GM18861 (cell line): ENCODE measurements at regions not wholly inside any gene's neighbourhood (a gene's known extent, or its start where the extent isn't known, plus 50 kb on each side); places are given as distances from the start of the nearest gene placed in this dataset.

Source experiments
- ATAC-seq: cut with Tn5 transposase; IDR thresholded peaks from one replicate; pipeline ENCODE4 v1.9.1; 2021; ENCODE audit not compliant: unreplicated experiment

GRCh38 chr22:47449508-47450270, 687.2 kb downstream of the TBC1D22A start:
- ATAC-seq, result no peak

DNA sequence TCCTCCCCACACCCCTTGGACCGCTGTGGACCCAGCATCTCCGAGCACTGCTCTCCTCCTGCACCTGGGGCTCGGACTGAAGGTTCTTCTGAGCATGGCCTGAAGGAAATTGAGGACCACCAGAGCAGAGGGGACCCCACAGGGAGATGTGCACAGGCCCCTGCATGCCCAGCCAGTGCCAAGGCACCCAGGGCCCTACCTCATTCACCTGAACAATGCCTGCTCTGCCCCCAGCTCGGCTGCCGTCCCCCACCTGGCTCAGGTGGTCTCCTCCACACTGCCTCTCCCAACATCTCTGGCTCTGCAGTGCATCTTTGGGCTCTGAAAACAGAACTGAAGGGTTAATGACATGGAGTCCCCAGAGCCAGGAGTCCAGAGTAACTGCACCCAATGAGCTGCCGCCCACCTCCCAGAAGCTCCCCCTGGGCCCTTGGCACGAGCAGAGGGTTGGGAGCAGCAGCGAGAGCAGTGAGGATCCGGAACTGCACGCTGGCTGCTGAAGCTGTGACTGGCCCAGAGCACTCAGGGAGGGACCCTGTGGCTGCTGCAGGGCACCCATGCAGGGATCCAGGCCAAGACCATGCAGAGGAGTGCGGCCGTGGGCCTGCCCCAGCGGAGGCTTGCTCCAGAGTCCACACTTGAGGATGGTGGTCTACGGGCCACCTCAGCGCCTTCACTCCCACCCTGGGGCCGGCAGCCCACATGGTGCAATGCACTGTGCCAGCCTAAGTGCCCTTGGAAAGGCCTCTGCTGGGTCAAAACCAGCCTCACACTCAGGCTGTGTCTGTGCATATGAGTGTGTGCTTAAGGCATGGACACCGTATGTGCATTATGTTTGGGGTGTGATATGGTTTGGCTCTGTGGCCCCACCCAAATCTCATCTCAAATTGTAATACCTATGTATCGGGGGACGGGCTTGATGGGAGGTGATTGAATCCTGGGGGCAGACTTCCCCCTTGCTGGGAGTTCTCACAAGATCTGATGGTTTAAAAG, 686.1 kb downstream of the TBC1D22A start:
- ATAC-seq, result no peak

- ATAC-seq, result no peak
Observed at GRCh38 chr22:47446821-47447810, 684.7 kb downstream of the TBC1D22A start.

DNA sequence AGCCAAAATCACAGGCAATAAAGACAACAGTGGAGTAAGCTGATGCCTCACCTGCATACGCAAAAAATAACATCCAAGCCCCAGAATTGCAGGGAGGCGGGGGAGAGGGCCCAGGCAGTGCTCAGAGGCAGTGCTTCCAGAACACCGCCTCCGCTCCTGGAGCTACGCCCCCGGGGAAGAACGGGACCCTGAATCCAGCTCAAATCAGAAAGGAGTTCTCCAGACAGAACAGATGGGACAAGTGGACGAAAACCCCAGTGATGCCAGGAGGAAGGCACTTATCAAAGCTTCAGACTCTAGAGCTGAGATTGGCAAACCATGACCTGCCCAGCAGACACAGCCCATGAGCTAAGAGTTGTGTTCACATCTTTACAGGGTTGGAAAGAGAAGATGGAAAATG, 683.9 kb downstream of the TBC1D22A start:
- ATAC-seq, result no peak

DNA sequence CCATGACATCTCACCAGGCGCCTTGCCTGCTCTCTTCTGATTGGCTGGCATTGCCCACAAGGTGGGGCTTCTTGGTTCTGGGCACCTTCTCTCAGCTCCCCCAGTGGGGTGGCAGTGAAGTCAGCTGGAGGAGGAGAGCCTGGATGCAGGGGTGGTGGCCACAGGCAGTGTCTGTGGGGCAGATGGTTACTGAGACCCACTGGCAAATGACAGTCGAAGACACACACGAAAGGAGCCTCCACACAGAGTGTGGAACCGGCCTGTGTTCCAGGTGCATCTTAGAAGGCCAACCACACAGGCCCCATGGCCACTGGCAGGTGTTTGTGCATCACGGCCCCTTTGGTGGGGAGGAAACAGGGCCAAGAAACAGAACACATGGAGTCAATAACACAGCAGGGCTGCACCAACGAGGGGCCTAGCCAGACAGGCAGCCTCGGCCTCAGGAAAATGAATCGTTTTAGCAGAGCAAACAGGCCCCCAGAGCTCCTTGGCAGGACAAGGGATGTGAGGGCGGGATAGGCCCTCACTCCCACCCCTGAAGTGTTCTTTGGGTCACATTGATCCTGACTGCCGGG, 683.4 kb downstream of the TBC1D22A start:
- no peak for ATAC-seq

- no peak for ATAC-seq
Observed at GRCh38 chr22:47445212-47445611, 682.8 kb downstream of the TBC1D22A start.

DNA sequence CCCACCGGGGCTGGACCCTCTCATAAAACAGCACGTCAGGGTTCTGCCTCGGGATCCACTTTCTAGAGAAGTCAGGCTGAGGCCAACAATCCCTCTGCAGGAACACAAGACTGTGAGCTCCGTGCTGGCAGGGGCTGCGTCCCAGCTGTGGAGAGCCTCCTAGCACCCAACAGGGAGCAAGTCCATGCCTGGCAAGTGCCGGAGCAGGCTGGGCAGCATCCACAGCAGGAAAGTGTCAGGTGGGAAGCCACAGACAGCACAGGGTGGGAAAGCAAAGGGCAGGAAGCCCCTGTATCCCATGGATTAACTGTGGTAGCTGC, 682.3 kb downstream of the TBC1D22A start:
- ATAC-seq, result no peak

DNA sequence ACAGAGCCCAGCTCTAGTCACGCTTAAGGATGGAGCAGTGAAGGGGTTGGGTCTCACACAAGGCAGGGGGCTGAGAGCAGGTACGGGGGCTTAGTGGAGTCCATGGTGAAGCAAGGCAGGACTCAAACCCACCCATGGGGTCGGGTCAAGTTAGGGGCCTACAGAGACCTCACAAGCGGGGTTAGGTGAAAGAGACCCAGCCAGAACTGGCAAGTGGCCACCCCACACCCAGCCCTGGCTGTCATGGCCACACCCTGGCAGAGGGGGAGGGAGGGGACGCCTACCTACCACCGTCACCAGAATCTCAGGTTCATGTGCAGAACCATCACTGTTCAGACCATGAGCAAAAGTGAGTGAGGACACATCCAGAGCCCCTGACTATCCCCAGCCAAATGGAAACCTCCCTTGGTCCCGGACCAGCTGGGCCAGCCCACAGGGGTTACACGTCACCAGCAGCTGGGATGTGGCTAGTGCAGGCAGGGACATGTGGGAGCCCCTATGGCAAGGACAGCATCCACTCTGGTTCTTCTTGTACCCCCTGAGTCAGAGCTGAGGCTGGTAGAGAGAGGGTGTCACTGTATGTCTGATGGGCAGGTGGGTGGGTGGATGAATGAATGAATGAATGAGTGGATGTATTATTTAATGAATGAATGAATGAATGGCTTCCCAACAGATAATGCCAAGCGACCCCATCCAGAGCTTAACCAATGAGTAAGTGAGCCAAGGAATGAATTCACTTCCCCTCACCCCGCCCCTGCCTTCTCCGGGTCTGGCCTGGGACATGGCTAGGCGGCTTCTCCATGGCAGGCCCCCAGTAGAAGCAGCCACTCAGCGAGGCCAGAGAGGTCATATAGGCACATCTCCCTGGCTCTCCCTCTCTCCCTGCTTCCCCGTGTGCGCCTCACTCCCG, 681.6 kb downstream of the TBC1D22A start:
- no peak for ATAC-seq

GRCh38 chr22:47442821-47443220, 680.4 kb downstream of the TBC1D22A start:
- ATAC-seq, result no peak

DNA sequence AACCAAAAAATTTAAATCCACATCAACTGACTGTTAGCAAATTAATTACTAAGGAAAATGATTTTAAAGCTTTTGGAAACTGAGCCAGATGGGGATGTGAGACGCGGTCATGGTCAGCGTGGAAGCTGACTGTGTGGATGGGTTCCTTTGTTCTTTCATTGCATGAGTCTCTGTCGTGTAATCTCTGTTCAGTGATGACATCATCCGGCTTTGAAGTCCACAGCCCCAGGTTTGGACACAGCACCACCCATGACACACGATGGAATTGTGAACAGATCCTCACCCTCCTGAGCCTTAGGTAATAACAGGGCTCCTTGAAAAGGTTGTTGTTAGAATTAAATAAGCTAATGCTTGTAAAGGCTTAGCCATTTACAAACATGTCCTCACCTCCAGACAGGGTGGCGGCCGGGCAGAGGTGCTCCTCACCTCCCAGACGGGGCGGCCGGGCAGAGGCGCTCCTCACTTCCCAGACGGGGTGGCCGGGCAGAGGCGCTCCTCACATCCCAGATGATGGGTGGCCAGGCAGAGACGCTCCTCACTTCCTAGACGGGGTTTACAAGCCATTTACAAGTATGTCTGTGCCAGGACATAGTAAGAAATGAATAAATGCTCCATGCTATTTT, 677.3 kb downstream of the TBC1D22A start:
- ATAC-seq, result no peak

DNA sequence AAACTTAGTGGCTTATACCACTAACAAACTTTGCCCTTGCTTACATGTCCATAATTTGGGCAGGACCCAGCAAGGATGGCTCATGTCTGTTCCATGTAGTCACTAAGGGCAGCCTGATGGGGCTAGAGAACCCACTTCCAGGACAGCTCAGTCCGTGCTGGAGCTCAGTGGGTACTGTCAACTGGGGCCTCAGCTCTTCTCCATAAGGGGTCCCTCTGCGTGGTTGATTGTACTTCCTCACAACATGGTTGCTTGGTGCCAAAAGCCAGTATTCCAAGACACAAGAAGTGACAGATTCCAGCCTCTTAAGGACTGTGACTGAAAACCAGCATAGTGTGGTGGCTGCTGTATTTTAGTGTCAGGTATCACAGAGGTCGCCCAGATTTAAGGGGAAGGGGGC, 675.2 kb downstream of the TBC1D22A start:
- ATAC-seq, result no peak

- ATAC-seq, result no peak
Observed at GRCh38 chr22:47437110-47437509, 674.7 kb downstream of the TBC1D22A start.

- ATAC-seq, result no peak
Observed at GRCh38 chr22:47435826-47436225, 673.4 kb downstream of the TBC1D22A start.

DNA sequence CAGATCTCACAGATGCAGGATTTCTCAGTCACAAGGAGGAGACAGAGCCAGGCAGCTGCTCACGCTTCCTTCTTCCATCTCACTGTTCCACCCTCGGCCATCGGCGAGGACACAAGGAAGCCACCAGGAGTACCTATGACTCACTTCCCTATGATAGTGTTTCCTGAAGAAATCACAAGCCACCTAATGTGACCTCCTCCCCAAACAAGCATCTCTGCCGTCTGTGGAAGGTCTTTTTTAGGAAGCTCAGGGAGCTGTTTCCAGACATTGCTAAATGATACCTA, 672.7 kb downstream of the TBC1D22A start:
- ATAC-seq, result no peak

DNA sequence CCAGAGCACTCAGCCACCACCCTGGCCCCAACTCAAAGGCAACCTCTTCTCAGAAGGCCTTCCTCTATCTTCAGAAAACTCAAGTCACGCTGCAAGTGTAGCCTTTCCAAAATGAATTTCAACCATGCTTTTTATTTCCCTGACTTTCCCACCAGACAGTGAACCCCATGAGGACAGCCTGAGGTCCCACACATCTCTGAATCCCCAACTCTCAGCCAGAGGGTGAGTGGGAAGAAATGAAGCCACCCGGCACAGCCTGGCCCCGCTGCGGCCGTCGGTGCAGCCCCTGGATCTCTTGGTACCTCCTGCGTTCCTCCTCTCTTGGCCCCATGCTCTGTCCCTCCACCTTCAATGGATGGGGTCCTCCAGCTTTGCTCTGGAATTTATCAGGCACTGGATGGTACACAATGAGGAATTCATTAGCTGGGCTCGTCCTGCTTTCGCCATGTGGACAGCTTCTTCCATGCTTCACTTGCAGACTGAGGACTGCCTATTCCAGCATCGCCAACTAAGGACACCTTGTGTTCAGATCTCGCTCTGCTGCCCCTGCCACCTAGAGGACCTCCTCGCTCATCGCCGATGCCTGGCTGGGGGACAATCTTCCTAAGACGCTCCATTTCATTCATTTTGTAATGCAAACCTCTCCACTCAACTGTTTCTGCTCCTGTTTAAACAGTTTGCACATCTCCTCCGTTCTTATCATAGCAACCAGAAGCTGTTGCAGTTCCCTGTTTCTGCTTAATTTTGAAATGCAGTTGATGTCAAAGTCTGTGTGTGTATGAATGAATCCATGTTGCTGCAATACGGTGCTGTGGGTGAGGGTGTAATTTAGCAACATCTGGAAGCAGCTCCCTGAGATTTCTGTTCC, 672.1 kb downstream of the TBC1D22A start:
- ATAC-seq, result no peak

DNA sequence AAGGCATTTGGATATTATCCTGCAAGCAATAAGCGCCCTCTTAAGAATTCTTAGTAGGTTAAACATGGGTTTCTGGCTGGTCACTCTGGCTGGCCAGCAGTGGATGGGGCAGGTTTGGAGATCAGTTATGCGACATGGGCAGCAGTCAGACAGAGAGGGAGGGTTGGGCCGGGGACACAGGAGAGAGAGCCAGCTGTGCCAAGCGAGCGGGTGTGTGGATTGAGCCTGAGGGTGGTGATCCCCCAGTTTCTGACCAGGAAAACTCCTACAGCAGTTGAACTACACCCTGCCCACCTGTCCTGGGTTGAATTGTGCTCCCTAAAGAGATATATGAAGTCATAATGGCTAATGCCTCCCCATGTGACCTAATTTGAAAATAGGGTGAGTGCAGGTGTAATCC, 671.2 kb downstream of the TBC1D22A start:
- no peak for ATAC-seq

- no peak for ATAC-seq
Observed at GRCh38 chr22:47432683-47433082, 670.2 kb downstream of the TBC1D22A start.
